Effector memory CD8-positive, alpha-beta T cell (primary cell): ENCODE measurements at regions not wholly inside any gene's neighbourhood (a gene's known extent, or its start where the extent isn't known, plus 50 kb on each side); places are given as distances from the start of the nearest gene placed in this dataset.

ENCODE experiments used
- ATAC-seq: fragments of 150-1000 bp; cut with Tn5 transposase; replicated peaks from 2 replicates; pipeline ENCODE4 v1.10.0; 2021; ENCODE audit warnings: mild to moderate bottlenecking, moderate library complexity
- DNase-seq, 3 experiments: peaks; one replicate each; pipeline ENCODE4 v3.0.0; 2021
- H3K27ac Mint-ChIP-seq, 2 donors: one replicate each; pipeline ENCODE4 v1.8.0; 2022; ENCODE audit warnings: mild to moderate bottlenecking in 2 of 2, mixed read lengths in 2 of 2, moderate library complexity in 2 of 2
- H3K27me3 Mint-ChIP-seq, 2 donors: one replicate each; pipeline ENCODE4 v1.8.0; 2022; ENCODE audit warnings: mixed read lengths in 2 of 2
- H3K36me3 Mint-ChIP-seq: one replicate; pipeline ENCODE4 v1.8.0; 2022; ENCODE audit warnings: mild to moderate bottlenecking, moderate library complexity, mixed read lengths; ENCODE audit not compliant: insufficient read depth
- H3K4me1 Mint-ChIP-seq, 2 donors: one replicate each; pipeline ENCODE4 v1.8.0; 2022; ENCODE audit warnings: low read depth in 2 of 2, mixed read lengths in 2 of 2
- H3K4me3 Mint-ChIP-seq, 2 donors: one replicate each; pipeline ENCODE4 v1.8.0; 2022; ENCODE audit warnings: mild to moderate bottlenecking in 2 of 2, mixed read lengths in 2 of 2, moderate library complexity in 2 of 2
- H3K9me3 Mint-ChIP-seq, 2 donors: one replicate each; pipeline ENCODE4 v1.8.0; 2022; ENCODE audit warnings: mixed read lengths in 2 of 2

DNA sequence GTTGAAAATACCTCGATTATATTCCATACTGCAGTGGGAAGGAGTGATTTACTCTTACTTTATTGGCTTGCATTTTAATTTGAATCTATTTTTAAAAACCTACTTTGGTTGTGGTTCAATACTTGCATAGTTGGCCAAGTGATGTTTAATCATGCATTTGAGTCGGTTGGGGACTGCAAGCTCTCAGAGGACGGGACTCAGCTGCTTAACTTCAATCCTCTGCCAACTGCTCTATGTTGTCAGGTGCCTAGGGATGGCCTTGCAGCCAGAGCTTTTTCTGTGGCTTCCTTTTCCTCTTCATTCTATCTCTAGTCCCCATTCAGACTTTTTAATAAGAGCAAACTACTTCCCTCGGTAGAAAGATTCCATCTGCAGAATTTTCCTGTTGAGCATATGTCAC lies 53.4 kb upstream of the KRR1 start:
- ATAC-seq, result no peak
- no peak for DNase-seq
- Mint-ChIP-seq H3K9me3 (no peaks in the 10 kb centered on the region), H3K36me3 (no peaks in the 10 kb centered on the region), H3K4me3 (no peak overlapping the region), H3K27me3 (peaks cover 28 to 30% of the 10 kb centered on the region in 2 donors), H3K27ac (no peak overlapping the region), H3K4me1 (no peaks in the 10 kb centered on the region)

GRCh38 chr12:75564398-75564797 lies 53.0 kb upstream of the KRR1 start:
- H3K36me3 Mint-ChIP-seq, result no peaks in the 10 kb centered on the region
- no peaks in the 10 kb centered on the region for H3K4me1 Mint-ChIP-seq
- peaks cover 28 to 30% of the 10 kb centered on the region in 2 donors for H3K27me3 Mint-ChIP-seq
- H3K9me3 Mint-ChIP-seq, result no peaks in the 10 kb centered on the region
- no peak overlapping the region for H3K4me3 Mint-ChIP-seq
- no peak overlapping the region for H3K27ac Mint-ChIP-seq
- ATAC-seq, result no peak
- no peak for DNase-seq

DNA sequence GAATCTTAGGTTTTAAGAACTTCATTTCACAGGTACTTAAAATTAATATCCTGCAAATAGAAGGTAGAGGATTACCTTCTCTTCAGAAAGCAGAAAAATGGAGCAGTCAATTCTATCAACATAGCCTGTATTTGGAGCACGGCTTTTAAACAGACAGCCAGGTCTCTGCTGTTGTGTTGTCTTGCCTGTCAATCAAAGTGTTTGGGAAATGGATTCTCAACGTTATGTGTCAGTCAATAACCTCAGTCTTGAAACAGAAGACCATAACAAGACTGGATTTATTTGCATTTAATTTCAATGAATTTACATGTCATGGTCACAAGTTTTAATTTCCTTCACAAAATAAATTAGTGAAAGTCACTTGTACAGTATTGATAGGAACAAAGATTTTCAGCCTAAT lies 51.9 kb upstream of the KRR1 start:
- H3K36me3 Mint-ChIP-seq, result no peaks in the 10 kb centered on the region
- H3K9me3 Mint-ChIP-seq, result no peaks in the 10 kb centered on the region
- peaks cover 32 to 33% of the 10 kb centered on the region in 2 donors for H3K27me3 Mint-ChIP-seq
- ATAC-seq (no peak), DNase-seq (no peak)
- H3K27ac Mint-ChIP-seq, result no peak overlapping the region
- no peaks in the 10 kb centered on the region for H3K4me1 Mint-ChIP-seq
- H3K4me3 Mint-ChIP-seq, result no peak overlapping the region

- Mint-ChIP-seq H3K9me3 (no peaks in the 10 kb centered on the region), H3K4me3 (no peak overlapping the region), H3K27me3 (peaks cover 31 to 38% of the 10 kb centered on the region in 2 donors), H3K4me1 (no peaks in the 10 kb centered on the region), H3K27ac (no peak overlapping the region), H3K36me3 (no peaks in the 10 kb centered on the region)
- ATAC-seq (no peak), DNase-seq (no peak)
These were observed 50.5 kb upstream of the KRR1 start for GRCh38 chr12:75561921-75562320.
